DMS 273 (cell line): ENCODE measurements at regions not wholly inside any gene's neighbourhood (a gene's known extent, or its start where the extent isn't known, plus 50 kb on each side); places are given as distances from the start of the nearest gene placed in this dataset.

Source experiments
- DNase-seq: peaks from one replicate; lab custom pipeline; 2025; ENCODE audit not compliant: unreplicated experiment; lab: John Stamatoyannopoulos, UW

- no peak for DNase-seq
These were observed 260.6 kb upstream of the ANKRD55 start for GRCh38 chr5:56493766-56494165.

GRCh38 chr5:56493308-56493707 is 260.2 kb upstream of the ANKRD55 start:
- DNase-seq, result no peak

- no peak for DNase-seq
These were observed 259.7 kb upstream of the ANKRD55 start for GRCh38 chr5:56492812-56493211.

- DNase-seq, result no peak
These were observed 257.9 kb upstream of the ANKRD55 start for GRCh38 chr5:56490971-56491468.

- DNase-seq, result no peak
These were observed 256.1 kb upstream of the ANKRD55 start for GRCh38 chr5:56489272-56489671.

GRCh38 chr5:56487528-56488115 is 254.5 kb upstream of the ANKRD55 start:
- no peak for DNase-seq

- DNase-seq, result no peak
These were observed 249.2 kb upstream of the ANKRD55 start for GRCh38 chr5:56482363-56482762.

- DNase-seq, result peak; percentile 48
These were observed 248.6 kb upstream of the ANKRD55 start for GRCh38 chr5:56481428-56482357.

- peak; percentile 27 for DNase-seq
These were observed 247.7 kb upstream of the ANKRD55 start for GRCh38 chr5:56480705-56481427.

GRCh38 chr5:56480078-56480704 is 247.1 kb upstream of the ANKRD55 start:
- no peak for DNase-seq

GRCh38 chr5:56479696-56480077 is 246.6 kb upstream of the ANKRD55 start:
- DNase-seq, result no peak

- no peak for DNase-seq
These were observed 246.0 kb upstream of the ANKRD55 start for GRCh38 chr5:56479126-56479525.

- DNase-seq, result no peak
These were observed 244.9 kb upstream of the ANKRD55 start for GRCh38 chr5:56478062-56478461.

GRCh38 chr5:56476487-56476856 is 243.3 kb upstream of the ANKRD55 start:
- no peak for DNase-seq

GRCh38 chr5:56475689-56476486 is 242.8 kb upstream of the ANKRD55 start:
- no peak for DNase-seq

- no peak for DNase-seq
These were observed 238.6 kb upstream of the ANKRD55 start for GRCh38 chr5:56471707-56472106.

- DNase-seq, result no peak
These were observed 236.9 kb upstream of the ANKRD55 start for GRCh38 chr5:56470007-56470406.

- DNase-seq, result no peak
These were observed 235.1 kb upstream of the ANKRD55 start for GRCh38 chr5:56468277-56468676.

GRCh38 chr5:56467176-56467717 is 234.1 kb upstream of the ANKRD55 start:
- no peak for DNase-seq

- no peak for DNase-seq
These were observed 233.1 kb upstream of the ANKRD55 start for GRCh38 chr5:56466136-56466816.
